H1 (cell line): ENCODE measurements at regions not wholly inside any gene's neighbourhood (a gene's known extent, or its start where the extent isn't known, plus 50 kb on each side); places are given as distances from the start of the nearest gene placed in this dataset.

Experiments used
- EGR1 ChIP-seq: IDR thresholded peaks from 2 replicates; pipeline ENCODE4 v1.6.1; 2011; ENCODE audit warnings: low read depth, low read length, borderline replicate concordance
- MAX ChIP-seq: IDR thresholded peaks from 2 replicates; pipeline ENCODE4 v1.6.1; 2012; ENCODE audit warnings: inconsistent platforms
- POU5F1 ChIP-seq: IDR thresholded peaks from 2 replicates; pipeline ENCODE4 v1.6.1; 2011; ENCODE audit warnings: low read depth, mild to moderate bottlenecking, low read length, moderate library complexity

- TF ChIP-seq MAX (no peak), EGR1 (no peak), POU5F1 (no peak)
- TF ChIP-seq, all 59 proteins: peak for 0
Observed at GRCh38 chr13:80144493-80144892, 196.4 kb downstream of the SPRY2 start (continued).
